IMR-90 (cell line): ENCODE measurements at regions not wholly inside any gene's neighbourhood (a gene's known extent, or its start where the extent isn't known, plus 50 kb on each side); places are given as distances from the start of the nearest gene placed in this dataset.

ENCODE experiments used
- ATAC-seq: fragments of 200-7000 bp; cut with Tn5 transposase; 2 replicates; pipeline ENCODE4 v1.9.1; 2020; ENCODE audit warnings: low read depth, mild to moderate bottlenecking, moderate library complexity
- BruUV-seq: library from RNA; stranded (reverse); fragments of 400-500 nt; replicated peaks from 2 replicates; lab custom pipeline; 2021; lab: Mats Ljungman, UMichigan
- CTCF ChIA-PET: fragments of 300-600 bp; formaldehyde crosslinking; extraction: SDS; loops from one replicate; lab custom pipeline; 2021; ENCODE audit warnings: antibody characterized with exemption; lab: Yijun Ruan, JAX
- POLR2A ChIA-PET: fragments of 300-600 bp; sonication (Branson Sonifier 250); formaldehyde crosslinking; loops from one replicate; lab custom pipeline; 2022; ENCODE audit warnings: antibody characterized with exemption; ENCODE audit not compliant: unreplicated experiment; lab: Charles Lee
- DNase-seq: peaks from one replicate; pipeline ENCODE4 v3.0.0; 2013
- H2AFZ ChIP-seq: replicated peaks from 2 replicates; pipeline ENCODE3; 2013; ENCODE audit warnings: low read length, mild to moderate bottlenecking; ENCODE audit not compliant: poor library complexity
- H2AK5ac ChIP-seq: 2 replicates; pipeline ENCODE4 v1.6.1; 2013; ENCODE audit warnings: low read depth, low read length, inconsistent platforms
- H2AK9ac ChIP-seq: replicated peaks from 2 replicates; pipeline ENCODE3; 2013; ENCODE audit warnings: mild to moderate bottlenecking, low read depth, low read length, moderate library complexity; ENCODE audit not compliant: poor library complexity
- H2BK120ac ChIP-seq: 2 replicates; pipeline ENCODE4 v1.6.1; 2013; ENCODE audit warnings: low read depth, low read length, inconsistent platforms
- H2BK15ac ChIP-seq: 3 replicates; pipeline ENCODE4 v1.6.1; 2013; ENCODE audit warnings: low read depth, low read length, inconsistent platforms
- H2BK20ac ChIP-seq: 2 replicates; pipeline ENCODE4 v1.6.1; 2013; ENCODE audit warnings: low read depth, mild to moderate bottlenecking, inconsistent platforms, low read length, moderate library complexity
- H2BK5ac ChIP-seq: 2 replicates; pipeline ENCODE4 v1.6.1; 2013; ENCODE audit warnings: mild to moderate bottlenecking, low read depth, low read length, inconsistent platforms; ENCODE audit not compliant: poor library complexity, severe bottlenecking
- H3K14ac ChIP-seq: replicated peaks from 2 replicates; pipeline ENCODE4 v1.6.1; 2013; ENCODE audit warnings: low read depth, low read length, inconsistent platforms
- H3K18ac ChIP-seq: 2 replicates; pipeline ENCODE4 v1.6.1; 2013; ENCODE audit warnings: low read depth, low read length, control low read depth
- H3K23ac ChIP-seq: 2 replicates; pipeline ENCODE4 v1.6.1; 2013; ENCODE audit warnings: low read depth, low read length, inconsistent platforms
- H3K27ac ChIP-seq: 2 replicates; pipeline ENCODE4 v1.5.1; 2013; ENCODE audit warnings: mild to moderate bottlenecking, control low read depth, low read length; ENCODE audit not compliant: insufficient read depth
- H3K27me3 ChIP-seq: 2 replicates; pipeline ENCODE4 v1.6.1; 2013; ENCODE audit warnings: low read length; ENCODE audit not compliant: control insufficient read depth, insufficient read depth
- H3K36me3 ChIP-seq: 2 replicates; pipeline ENCODE4 v1.6.1; 2013; ENCODE audit warnings: low read length, mixed read lengths; ENCODE audit not compliant: control insufficient read depth, insufficient read depth
- H3K4ac ChIP-seq: 2 replicates; pipeline ENCODE4 v1.6.1; 2013; ENCODE audit warnings: low read depth, low read length, inconsistent platforms
- H3K4me1 ChIP-seq: 2 replicates; pipeline ENCODE4 v1.6.1; 2013; ENCODE audit warnings: low read length, mixed read lengths; ENCODE audit not compliant: control insufficient read depth, insufficient read depth
- H3K4me2 ChIP-seq: 2 replicates; pipeline ENCODE4 v1.6.1; 2013; ENCODE audit warnings: low read depth, mild to moderate bottlenecking, control low read depth, low read length, moderate library complexity
- H3K4me3 ChIP-seq: 2 replicates; pipeline ENCODE4 v1.5.1; 2013; ENCODE audit warnings: low read depth, mild to moderate bottlenecking, control low read depth, low read length, moderate library complexity; ENCODE audit not compliant: insufficient read depth
- H3K56ac ChIP-seq: 2 replicates; pipeline ENCODE4 v1.6.1; 2013; ENCODE audit warnings: low read length, inconsistent platforms; ENCODE audit not compliant: insufficient read depth; ENCODE audit errors: extremely low read depth
- H3K79me1 ChIP-seq, 2 experiments: 2 replicates each; pipeline ENCODE4 v1.6.1; 2013; ENCODE audit warnings: low read length in 2 of 2, inconsistent platforms in 1 of 2, low read depth in 1 of 2
- H3K9ac ChIP-seq: 2 replicates; pipeline ENCODE4 v1.6.1; 2013; ENCODE audit warnings: low read depth, low read length, control low read depth
- H3K9me1 ChIP-seq: 2 replicates; pipeline ENCODE4 v1.6.1; 2013; ENCODE audit warnings: low read length, inconsistent platforms; ENCODE audit not compliant: insufficient read depth
- H3K9me3 ChIP-seq: 2 replicates; pipeline ENCODE4 v1.6.1; 2013; ENCODE audit warnings: low read length; ENCODE audit not compliant: control insufficient read depth, insufficient read depth
- H4K20me1 ChIP-seq: 2 replicates; pipeline ENCODE4 v1.6.1; 2013; ENCODE audit warnings: low read length, inconsistent platforms; ENCODE audit not compliant: insufficient read depth
- H4K5ac ChIP-seq: 2 replicates; pipeline ENCODE4 v1.6.1; 2013; ENCODE audit warnings: mild to moderate bottlenecking, low read depth, low read length, control low read depth
- H4K8ac ChIP-seq, 2 experiments: 2 replicates each; pipeline ENCODE4 v1.6.1; 2013; ENCODE audit warnings: low read depth in 2 of 2, low read length in 2 of 2, control low read depth in 1 of 2, inconsistent platforms in 1 of 2
- H4K91ac ChIP-seq: 2 replicates; pipeline ENCODE4 v1.6.1; 2013; ENCODE audit warnings: low read depth, low read length, inconsistent platforms; ENCODE audit not compliant: insufficient read depth
- BHLHE40 ChIP-seq: fragments of 150-350 bp; IDR thresholded peaks from 2 replicates; pipeline ENCODE4 v1.6.1; 2016; ENCODE audit warnings: mild to moderate bottlenecking, low read depth, low read length
- CEBPB ChIP-seq: IDR thresholded peaks from 2 replicates; pipeline ENCODE4 v1.6.1; 2012; ENCODE audit warnings: low read depth, low read length, improper control_type of control experiment
- MAZ ChIP-seq: IDR thresholded peaks from 2 replicates; pipeline ENCODE4 v1.6.1; 2012; ENCODE audit warnings: low read depth, mild to moderate bottlenecking, low read length, improper control_type of control experiment, moderate library complexity, borderline replicate concordance
- NFE2L2 ChIP-seq: fragments of 150-350 bp; IDR thresholded peaks from 2 replicates; pipeline ENCODE4 v1.6.1; 2016; ENCODE audit warnings: low read depth, mild to moderate bottlenecking, low read length
- RAD21 ChIP-seq: IDR thresholded peaks from 2 replicates; pipeline ENCODE4 v1.6.1; 2012; ENCODE audit warnings: low read length, improper control_type of control experiment
- WGBS, 2 experiments: methylation state at CpG; one replicate each; pipeline versions ENCODE4 v1.1.5 to v1.1.7; 2013; ENCODE audit warnings: missing lambda C conversion rate in 2 of 2; ENCODE audit not compliant: insufficient read length in 1 of 2; ENCODE audit errors: extremely low coverage in 2 of 2; 5-methylcytosine and 5-hydroxymethylcytosine counted together
- dilution Hi-C: fragments of 300-500 bp; cut with HindIII; formaldehyde crosslinking; loops from one replicate; pipeline ENCODE4 v1.14.3; 2018; ENCODE audit warnings: low sequenced_read_pairs; ENCODE audit not compliant: unreplicated experiment
- in situ Hi-C: fragments of 300-500 bp; cut with MboI; formaldehyde crosslinking; loops from 3 replicates; pipeline ENCODE4 v1.14.3; 2019; ENCODE audit warnings: low sequenced_read_pairs, inconsistent platforms, mixed read lengths
- intact Hi-C: fragments of 100-400 bp; cut with micrococcal nuclease; formaldehyde crosslinking; loops from 2 replicates; pipeline ENCODE4 v1.10.0; 2022
- TF ChIP-seq, protein P1 (sequence below): conservative IDR thresholded peaks from 2 replicates; pipeline ENCODE4 v1.5.1; 2012; ENCODE audit warnings: mild to moderate bottlenecking, low read depth, low read length, improper control_type of control experiment
- TF ChIP-seq, protein P2 (sequence below): fragments of 150-350 bp; IDR thresholded peaks from 2 replicates; pipeline ENCODE4 v1.6.1; 2017; ENCODE audit warnings: mild to moderate bottlenecking, antibody characterized with exemption, low read length, low read depth
- TF ChIP-seq, protein P3 (sequence below): fragments of 150-350 bp; IDR thresholded peaks from 2 replicates; pipeline ENCODE4 v1.6.1; 2016; ENCODE audit warnings: low read depth, mild to moderate bottlenecking, low read length, moderate library complexity, borderline replicate concordance

DNA sequence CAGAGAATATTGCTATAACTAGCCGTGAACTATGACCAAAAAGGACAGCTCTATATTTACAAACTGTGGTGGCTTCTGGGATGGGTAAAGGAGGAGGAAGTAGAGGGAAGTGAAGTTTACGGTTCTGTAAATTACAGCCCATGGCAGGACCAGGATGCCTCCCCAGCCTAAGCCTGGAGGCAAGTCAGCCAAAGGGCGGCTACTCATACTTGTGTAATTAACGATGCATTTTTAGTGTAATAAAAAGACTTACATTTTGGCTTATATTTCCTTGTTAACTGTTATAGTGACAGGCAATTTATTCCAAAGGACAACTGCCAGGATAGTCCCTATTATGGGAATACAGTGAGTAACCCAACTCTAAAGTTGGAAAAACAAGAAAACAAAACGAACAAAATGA is 139.9 kb upstream of the OTUD4 start:
- CTCF ChIA-PET: no interaction called here
- DNase-seq: no peak
- H2AFZ ChIP-seq: no peak overlapping the region
- no peak overlapping the region for H2AK5ac ChIP-seq
- no peak overlapping the region for H4K91ac ChIP-seq
- POLR2A ChIA-PET: no interaction called here
- TF ChIP-seq BHLHE40 (no peak), CEBPB (no peak), RAD21 (no peak), NFE2L2 (no peak), MAZ (no peak)
- TF ChIP-seq, protein P1, sequence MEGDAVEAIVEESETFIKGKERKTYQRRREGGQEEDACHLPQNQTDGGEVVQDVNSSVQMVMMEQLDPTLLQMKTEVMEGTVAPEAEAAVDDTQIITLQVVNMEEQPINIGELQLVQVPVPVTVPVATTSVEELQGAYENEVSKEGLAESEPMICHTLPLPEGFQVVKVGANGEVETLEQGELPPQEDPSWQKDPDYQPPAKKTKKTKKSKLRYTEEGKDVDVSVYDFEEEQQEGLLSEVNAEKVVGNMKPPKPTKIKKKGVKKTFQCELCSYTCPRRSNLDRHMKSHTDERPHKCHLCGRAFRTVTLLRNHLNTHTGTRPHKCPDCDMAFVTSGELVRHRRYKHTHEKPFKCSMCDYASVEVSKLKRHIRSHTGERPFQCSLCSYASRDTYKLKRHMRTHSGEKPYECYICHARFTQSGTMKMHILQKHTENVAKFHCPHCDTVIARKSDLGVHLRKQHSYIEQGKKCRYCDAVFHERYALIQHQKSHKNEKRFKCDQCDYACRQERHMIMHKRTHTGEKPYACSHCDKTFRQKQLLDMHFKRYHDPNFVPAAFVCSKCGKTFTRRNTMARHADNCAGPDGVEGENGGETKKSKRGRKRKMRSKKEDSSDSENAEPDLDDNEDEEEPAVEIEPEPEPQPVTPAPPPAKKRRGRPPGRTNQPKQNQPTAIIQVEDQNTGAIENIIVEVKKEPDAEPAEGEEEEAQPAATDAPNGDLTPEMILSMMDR: no peak
- TF ChIP-seq, protein P2, sequence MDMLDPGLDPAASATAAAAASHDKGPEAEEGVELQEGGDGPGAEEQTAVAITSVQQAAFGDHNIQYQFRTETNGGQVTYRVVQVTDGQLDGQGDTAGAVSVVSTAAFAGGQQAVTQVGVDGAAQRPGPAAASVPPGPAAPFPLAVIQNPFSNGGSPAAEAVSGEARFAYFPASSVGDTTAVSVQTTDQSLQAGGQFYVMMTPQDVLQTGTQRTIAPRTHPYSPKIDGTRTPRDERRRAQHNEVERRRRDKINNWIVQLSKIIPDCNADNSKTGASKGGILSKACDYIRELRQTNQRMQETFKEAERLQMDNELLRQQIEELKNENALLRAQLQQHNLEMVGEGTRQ: no peak
- TF ChIP-seq, protein P3, sequence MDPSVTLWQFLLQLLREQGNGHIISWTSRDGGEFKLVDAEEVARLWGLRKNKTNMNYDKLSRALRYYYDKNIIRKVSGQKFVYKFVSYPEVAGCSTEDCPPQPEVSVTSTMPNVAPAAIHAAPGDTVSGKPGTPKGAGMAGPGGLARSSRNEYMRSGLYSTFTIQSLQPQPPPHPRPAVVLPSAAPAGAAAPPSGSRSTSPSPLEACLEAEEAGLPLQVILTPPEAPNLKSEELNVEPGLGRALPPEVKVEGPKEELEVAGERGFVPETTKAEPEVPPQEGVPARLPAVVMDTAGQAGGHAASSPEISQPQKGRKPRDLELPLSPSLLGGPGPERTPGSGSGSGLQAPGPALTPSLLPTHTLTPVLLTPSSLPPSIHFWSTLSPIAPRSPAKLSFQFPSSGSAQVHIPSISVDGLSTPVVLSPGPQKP: no peak
- no TSS peak for BruUV-seq
- in situ Hi-C loops (no loop called here), dilution Hi-C loops (no loop called here), intact Hi-C loops (no loop called here)
- no peak overlapping the region for H2BK15ac ChIP-seq
- H2BK20ac ChIP-seq: no peak overlapping the region
- no peak overlapping the region for H3K23ac ChIP-seq
- H3K56ac ChIP-seq: no peak overlapping the region
- H4K20me1 ChIP-seq: no peaks in the 10 kb centered on the region
- H3K4me1 ChIP-seq: no peaks in the 10 kb centered on the region
- WGBS, 2 experiments: 100% methylated on average over 1 of the region's 5 CpGs; no CpG with 5 or more reads in 1 of the 2 experiments
- no peak overlapping the region for H2BK120ac ChIP-seq
- no peak overlapping the region for H3K18ac ChIP-seq
- H3K14ac ChIP-seq: no peak overlapping the region
- H3K4ac ChIP-seq: no peak overlapping the region
- no peaks in the 10 kb centered on the region for H3K36me3 ChIP-seq
- H4K8ac ChIP-seq: no peak overlapping the region
- H3K79me1 ChIP-seq: no peaks in the 10 kb centered on the region
- no peaks in the 10 kb centered on the region for H3K9me3 ChIP-seq
- H2BK5ac ChIP-seq: no peak overlapping the region
- no peak overlapping the region for H3K27ac ChIP-seq
- H2AK9ac ChIP-seq: no peak overlapping the region
- H3K4me2 ChIP-seq: no peak overlapping the region
- no peak overlapping the region for H3K9ac ChIP-seq
- H3K9me1 ChIP-seq: no peaks in the 10 kb centered on the region
- no peak overlapping the region for H3K4me3 ChIP-seq
- H3K27me3 ChIP-seq: no peaks in the 10 kb centered on the region; the same call in 1 of the 2 replicates
- no peak for ATAC-seq
- no peak overlapping the region for H4K5ac ChIP-seq
